GM12878 (cell line): ENCODE measurements at regions not wholly inside any gene's neighbourhood (a gene's known extent, or its start where the extent isn't known, plus 50 kb on each side); places are given as distances from the start of the nearest gene placed in this dataset.

Source experiments
- CHD1 ChIP-seq: IDR thresholded peaks from 2 replicates; pipeline ENCODE4 v1.6.1; 2012; ENCODE audit warnings: low read depth, low read length, improper control_type of control experiment
- CREB1 ChIP-seq: IDR thresholded peaks from 2 replicates; pipeline ENCODE4 v1.6.1; 2012; ENCODE audit warnings: low read depth, mild to moderate bottlenecking, inconsistent platforms
- CREM ChIP-seq: IDR thresholded peaks from 2 replicates; pipeline ENCODE4 v1.6.1; 2014; ENCODE audit warnings: antibody characterized with exemption, low read depth
- DPF2 ChIP-seq: fragments of 450-650 bp; IDR thresholded peaks from 2 replicates; pipeline ENCODE4 v1.6.1; 2017; ENCODE audit warnings: mild to moderate bottlenecking
- JUNB ChIP-seq: IDR thresholded peaks from 2 replicates; pipeline ENCODE4 v1.6.1; 2016; ENCODE audit warnings: antibody characterized with exemption, mild to moderate bottlenecking
- KLF5 ChIP-seq: fragments of 450-650 bp; IDR thresholded peaks from 2 replicates; pipeline ENCODE4 v1.6.1; 2014; ENCODE audit warnings: mild to moderate bottlenecking; ENCODE audit not compliant: partially characterized antibody
- MYC ChIP-seq: IDR thresholded peaks from 2 replicates; pipeline ENCODE4 v1.6.1; 2011; ENCODE audit warnings: mild to moderate bottlenecking, low read length, moderate library complexity, inconsistent platforms; ENCODE audit not compliant: insufficient read depth, insufficient replicate concordance, insufficient read length, severe bottlenecking
- NFIC ChIP-seq: IDR thresholded peaks from 2 replicates; pipeline ENCODE4 v1.6.1; 2012; ENCODE audit warnings: low read depth, mild to moderate bottlenecking, inconsistent platforms, low read length, moderate library complexity
- POLR2AphosphoS5 ChIP-seq: IDR thresholded peaks from 2 replicates; pipeline ENCODE4 v1.6.1; 2011; ENCODE audit warnings: mild to moderate bottlenecking, low read length, inconsistent platforms
- RBBP5 ChIP-seq: fragments of 200-600 bp; sonication (generic); conservative IDR thresholded peaks from 2 replicates; pipeline ENCODE4 v1.6.1; 2016
- RUNX3 ChIP-seq: IDR thresholded peaks from 2 replicates; pipeline ENCODE4 v1.6.1; 2012; ENCODE audit warnings: low read length, inconsistent platforms
- SMARCA5 ChIP-seq: fragments of 450-650 bp; IDR thresholded peaks from 2 replicates; pipeline ENCODE4 v1.6.1; 2017; ENCODE audit warnings: mild to moderate bottlenecking
- SPI1 ChIP-seq: IDR thresholded peaks from 2 replicates; pipeline ENCODE4 v1.6.1; 2011; ENCODE audit warnings: low read depth, mild to moderate bottlenecking, low read length, moderate library complexity, borderline replicate concordance; ENCODE audit not compliant: insufficient read depth
- SRF ChIP-seq, 2 experiments: IDR thresholded peaks; 2 replicates each; pipeline ENCODE4 v1.6.1; 2011; ENCODE audit warnings: low read depth in 2 of 2, low read length in 2 of 2, mild to moderate bottlenecking in 1 of 2, moderate library complexity in 1 of 2
- TBL1XR1 ChIP-seq: IDR thresholded peaks from 2 replicates; pipeline ENCODE4 v1.6.1; 2012; ENCODE audit warnings: low read depth, low read length, improper control_type of control experiment
- TCF3 ChIP-seq: IDR thresholded peaks from 2 replicates; pipeline ENCODE4 v1.6.1; 2012; ENCODE audit warnings: low read depth, mild to moderate bottlenecking, low read length, borderline replicate concordance; ENCODE audit not compliant: insufficient read depth
- ZNF622 ChIP-seq: fragments of 450-650 bp; IDR thresholded peaks from 2 replicates; pipeline ENCODE4 v1.6.1; 2017; ENCODE audit warnings: mild to moderate bottlenecking, inconsistent platforms
- ZSCAN29 ChIP-seq: fragments of 450-650 bp; IDR thresholded peaks from 2 replicates; pipeline ENCODE4 v1.6.1; 2017; ENCODE audit warnings: mild to moderate bottlenecking, moderate library complexity
- TF ChIP-seq, protein P1 (sequence below): fragments of 450-650 bp; IDR thresholded peaks from 2 replicates; pipeline ENCODE4 v1.6.1; 2017; ENCODE audit warnings: antibody characterized with exemption, mild to moderate bottlenecking, moderate library complexity
- TF ChIP-seq, protein P2 (sequence below): fragments of 450-650 bp; IDR thresholded peaks from 2 replicates; pipeline ENCODE4 v1.6.1; 2018; ENCODE audit warnings: mild to moderate bottlenecking, low read depth, moderate library complexity; ENCODE audit not compliant: partially characterized antibody
- TF ChIP-seq, protein P3 (sequence below): fragments of 450-650 bp; IDR thresholded peaks from 2 replicates; pipeline ENCODE4 v1.6.1; 2017; ENCODE audit warnings: low read depth, mild to moderate bottlenecking, moderate library complexity
- TF ChIP-seq, protein P4 (sequence below): IDR thresholded peaks from 2 replicates; pipeline ENCODE4 v1.6.1; 2012; ENCODE audit warnings: low read length, inconsistent platforms

DNA sequence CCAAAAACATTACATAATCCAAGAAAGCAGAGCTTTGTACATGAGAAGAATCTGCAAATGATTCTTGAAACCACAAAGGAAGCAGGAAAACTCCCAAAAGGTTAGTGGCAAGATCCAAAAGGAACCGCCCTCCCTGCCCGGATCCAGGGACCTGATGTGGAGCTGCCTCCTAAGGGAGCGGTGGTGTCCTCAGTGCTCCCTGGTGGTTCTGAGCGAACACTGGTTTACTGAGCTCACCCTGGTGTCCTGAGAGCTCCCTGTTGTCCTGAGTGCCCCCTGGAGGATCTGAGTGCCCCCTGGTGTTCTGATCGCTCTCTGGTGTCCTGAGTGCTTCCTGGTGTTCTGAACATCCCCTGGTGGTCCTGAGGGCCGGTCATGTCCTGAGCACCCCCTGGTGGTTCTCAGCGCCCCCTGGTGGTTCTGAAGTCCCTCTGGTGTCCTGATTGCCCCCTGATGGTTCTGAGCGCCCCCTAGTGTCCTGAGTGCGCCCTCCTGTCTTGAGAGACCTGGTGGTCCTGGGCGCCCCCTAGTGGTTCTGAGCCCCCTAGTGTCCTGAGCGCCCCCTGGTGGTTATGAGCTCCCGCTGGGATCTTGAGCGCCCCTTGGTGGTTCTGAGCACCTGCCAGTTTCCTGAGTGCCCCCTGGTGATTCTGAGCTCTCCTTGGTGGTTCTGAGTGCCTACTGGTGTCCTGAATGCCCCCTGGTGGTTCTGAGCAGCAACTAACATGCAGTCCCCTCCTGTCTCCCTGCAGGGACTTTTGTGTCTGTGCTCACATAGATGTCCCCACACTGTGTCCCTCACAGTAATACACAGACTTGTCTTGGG lies 891.1 kb downstream of the TMEM121 start (continued):
- no peak for TF ChIP-seq SPI1
- TF ChIP-seq POLR2AphosphoS5: no peak
- TF ChIP-seq KLF5: peak; percentile 93
- no peak for TF ChIP-seq MYC
- no peak for TF ChIP-seq TBL1XR1
- TF ChIP-seq, protein P1, sequence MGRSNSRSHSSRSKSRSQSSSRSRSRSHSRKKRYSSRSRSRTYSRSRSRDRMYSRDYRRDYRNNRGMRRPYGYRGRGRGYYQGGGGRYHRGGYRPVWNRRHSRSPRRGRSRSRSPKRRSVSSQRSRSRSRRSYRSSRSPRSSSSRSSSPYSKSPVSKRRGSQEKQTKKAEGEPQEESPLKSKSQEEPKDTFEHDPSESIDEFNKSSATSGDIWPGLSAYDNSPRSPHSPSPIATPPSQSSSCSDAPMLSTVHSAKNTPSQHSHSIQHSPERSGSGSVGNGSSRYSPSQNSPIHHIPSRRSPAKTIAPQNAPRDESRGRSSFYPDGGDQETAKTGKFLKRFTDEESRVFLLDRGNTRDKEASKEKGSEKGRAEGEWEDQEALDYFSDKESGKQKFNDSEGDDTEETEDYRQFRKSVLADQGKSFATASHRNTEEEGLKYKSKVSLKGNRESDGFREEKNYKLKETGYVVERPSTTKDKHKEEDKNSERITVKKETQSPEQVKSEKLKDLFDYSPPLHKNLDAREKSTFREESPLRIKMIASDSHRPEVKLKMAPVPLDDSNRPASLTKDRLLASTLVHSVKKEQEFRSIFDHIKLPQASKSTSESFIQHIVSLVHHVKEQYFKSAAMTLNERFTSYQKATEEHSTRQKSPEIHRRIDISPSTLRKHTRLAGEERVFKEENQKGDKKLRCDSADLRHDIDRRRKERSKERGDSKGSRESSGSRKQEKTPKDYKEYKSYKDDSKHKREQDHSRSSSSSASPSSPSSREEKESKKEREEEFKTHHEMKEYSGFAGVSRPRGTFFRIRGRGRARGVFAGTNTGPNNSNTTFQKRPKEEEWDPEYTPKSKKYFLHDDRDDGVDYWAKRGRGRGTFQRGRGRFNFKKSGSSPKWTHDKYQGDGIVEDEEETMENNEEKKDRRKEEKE: no peak
- peak; percentile 100 for TF ChIP-seq SMARCA5
- TF ChIP-seq JUNB: no peak
- 0 out of 2 replicates have a peak, but pooled peaks have one; percentile 68 for TF ChIP-seq TCF3
- peak; percentile 42; the same call in 1 of the 2 replicates for TF ChIP-seq DPF2
- peak; percentile 81 for TF ChIP-seq RUNX3
- TF ChIP-seq CREM: peak; percentile 62
- TF ChIP-seq, protein P2, sequence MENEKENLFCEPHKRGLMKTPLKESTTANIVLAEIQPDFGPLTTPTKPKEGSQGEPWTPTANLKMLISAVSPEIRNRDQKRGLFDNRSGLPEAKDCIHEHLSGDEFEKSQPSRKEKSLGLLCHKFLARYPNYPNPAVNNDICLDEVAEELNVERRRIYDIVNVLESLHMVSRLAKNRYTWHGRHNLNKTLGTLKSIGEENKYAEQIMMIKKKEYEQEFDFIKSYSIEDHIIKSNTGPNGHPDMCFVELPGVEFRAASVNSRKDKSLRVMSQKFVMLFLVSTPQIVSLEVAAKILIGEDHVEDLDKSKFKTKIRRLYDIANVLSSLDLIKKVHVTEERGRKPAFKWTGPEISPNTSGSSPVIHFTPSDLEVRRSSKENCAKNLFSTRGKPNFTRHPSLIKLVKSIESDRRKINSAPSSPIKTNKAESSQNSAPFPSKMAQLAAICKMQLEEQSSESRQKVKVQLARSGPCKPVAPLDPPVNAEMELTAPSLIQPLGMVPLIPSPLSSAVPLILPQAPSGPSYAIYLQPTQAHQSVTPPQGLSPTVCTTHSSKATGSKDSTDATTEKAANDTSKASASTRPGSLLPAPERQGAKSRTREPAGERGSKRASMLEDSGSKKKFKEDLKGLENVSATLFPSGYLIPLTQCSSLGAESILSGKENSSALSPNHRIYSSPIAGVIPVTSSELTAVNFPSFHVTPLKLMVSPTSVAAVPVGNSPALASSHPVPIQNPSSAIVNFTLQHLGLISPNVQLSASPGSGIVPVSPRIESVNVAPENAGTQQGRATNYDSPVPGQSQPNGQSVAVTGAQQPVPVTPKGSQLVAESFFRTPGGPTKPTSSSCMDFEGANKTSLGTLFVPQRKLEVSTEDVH: no peak
- TF ChIP-seq CREB1: peak; percentile 76
- TF ChIP-seq, protein P3, sequence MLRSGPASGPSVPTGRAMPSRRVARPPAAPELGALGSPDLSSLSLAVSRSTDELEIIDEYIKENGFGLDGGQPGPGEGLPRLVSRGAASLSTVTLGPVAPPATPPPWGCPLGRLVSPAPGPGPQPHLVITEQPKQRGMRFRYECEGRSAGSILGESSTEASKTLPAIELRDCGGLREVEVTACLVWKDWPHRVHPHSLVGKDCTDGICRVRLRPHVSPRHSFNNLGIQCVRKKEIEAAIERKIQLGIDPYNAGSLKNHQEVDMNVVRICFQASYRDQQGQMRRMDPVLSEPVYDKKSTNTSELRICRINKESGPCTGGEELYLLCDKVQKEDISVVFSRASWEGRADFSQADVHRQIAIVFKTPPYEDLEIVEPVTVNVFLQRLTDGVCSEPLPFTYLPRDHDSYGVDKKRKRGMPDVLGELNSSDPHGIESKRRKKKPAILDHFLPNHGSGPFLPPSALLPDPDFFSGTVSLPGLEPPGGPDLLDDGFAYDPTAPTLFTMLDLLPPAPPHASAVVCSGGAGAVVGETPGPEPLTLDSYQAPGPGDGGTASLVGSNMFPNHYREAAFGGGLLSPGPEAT: no peak
- no peak for TF ChIP-seq RBBP5
- TF ChIP-seq ZSCAN29: peak; percentile 63; the same call in 1 of the 2 replicates
- no peak for TF ChIP-seq ZNF622
- no peak for TF ChIP-seq CHD1
- peak in 1 of 2 experiments; percentile 43; a peak in 1 of 4 replicates for TF ChIP-seq SRF (IDR thresholded peaks at IDR 0.05; ENCODE audit: low read depth in 2 of 2, low read length in 2 of 2)
- TF ChIP-seq NFIC: no peak
- TF ChIP-seq, protein P4, sequence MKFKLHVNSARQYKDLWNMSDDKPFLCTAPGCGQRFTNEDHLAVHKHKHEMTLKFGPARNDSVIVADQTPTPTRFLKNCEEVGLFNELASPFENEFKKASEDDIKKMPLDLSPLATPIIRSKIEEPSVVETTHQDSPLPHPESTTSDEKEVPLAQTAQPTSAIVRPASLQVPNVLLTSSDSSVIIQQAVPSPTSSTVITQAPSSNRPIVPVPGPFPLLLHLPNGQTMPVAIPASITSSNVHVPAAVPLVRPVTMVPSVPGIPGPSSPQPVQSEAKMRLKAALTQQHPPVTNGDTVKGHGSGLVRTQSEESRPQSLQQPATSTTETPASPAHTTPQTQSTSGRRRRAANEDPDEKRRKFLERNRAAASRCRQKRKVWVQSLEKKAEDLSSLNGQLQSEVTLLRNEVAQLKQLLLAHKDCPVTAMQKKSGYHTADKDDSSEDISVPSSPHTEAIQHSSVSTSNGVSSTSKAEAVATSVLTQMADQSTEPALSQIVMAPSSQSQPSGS: 0 out of 2 replicates have a peak, but pooled peaks have one; percentile 32
